Gastrocnemius medialis (tissue), 4 donors: ENCODE measurements at regions not wholly inside any gene's neighbourhood (a gene's known extent, or its start where the extent isn't known, plus 50 kb on each side); places are given as distances from the start of the nearest gene placed in this dataset.

ENCODE experiments used
- ATAC-seq, 2 donors: fragments of 150-250 bp; one replicate each; pipeline ENCODE4 v1.9.1; 2016
- DNase-seq, 2 donors: peaks; one replicate each; pipeline ENCODE4 v3.0.0-alpha.2; 2019
- H3K27ac ChIP-seq, 4 donors: fragments of 200-600 bp; sonication (generic); 1 replicate in 1 of 4; 2 replicates in 3 of 4; pipeline ENCODE4 v1.5.1; 2016 to 2018; ENCODE audit warnings: mild to moderate bottlenecking in 2 of 4, moderate library complexity in 1 of 4
- H3K27me3 ChIP-seq, 3 donors: fragments of 200-600 bp; sonication (generic) in 2 of 3; 1 replicate in 1 of 3; 2 replicates in 2 of 3; pipeline versions ENCODE4 v1.5.1 to v1.6.0; 2016 to 2019; ENCODE audit warnings: mild to moderate bottlenecking in 1 of 3, moderate library complexity in 1 of 3
- H3K36me3 ChIP-seq, 2 donors: fragments of 200-600 bp; sonication (generic) in 1 of 2; one replicate each; pipeline ENCODE4 v1.5.1; 2017 to 2018
- H3K4me1 ChIP-seq, 2 donors: fragments of 200-600 bp; sonication (generic) in 1 of 2; one replicate each; pipeline ENCODE4 v1.5.1; 2016 to 2017; ENCODE audit warnings: mild to moderate bottlenecking in 2 of 2
- H3K4me3 ChIP-seq, 4 donors: fragments of 200-600 bp; sonication (generic) in 3 of 4; 1 replicate in 1 of 4; 2 replicates in 3 of 4; pipeline ENCODE4 v1.5.1; 2016 to 2019; ENCODE audit warnings: mild to moderate bottlenecking in 2 of 4
- H3K9me3 ChIP-seq, 3 donors: fragments of 200-600 bp; sonication (generic) in 2 of 3; 1 replicate in 1 of 3; 2 replicates in 2 of 3; pipeline ENCODE4 v1.5.1; 2016 to 2019
- POLR2A ChIP-seq, 2 donors: fragments of 450-650 bp; IDR thresholded peaks; one replicate each; pipeline ENCODE4 v1.6.1; 2017; ENCODE audit warnings: antibody characterized with exemption in 2 of 2, mild to moderate bottlenecking in 2 of 2, moderate library complexity in 2 of 2
- in situ Hi-C, 4 donors: fragments of 200-750 bp; cut with MboI; loops; one replicate each; pipeline versions ENCODE4 v1.15.0 to v1.8.0; 2017; ENCODE audit warnings: low sequenced_read_pairs in 4 of 4
- intact Hi-C: fragments of 100-400 bp; cut with DNase I; formaldehyde crosslinking; loops from one replicate; pipeline ENCODE4 v1.15.1; 2023; ENCODE audit warnings: low total_unique reads
- TF ChIP-seq, protein P1 (sequence below), 5 experiments: fragments of 450-650 bp in 3 of 5; fragments of 200-600 bp in 2 of 5; sonication (generic) in 2 of 5; IDR thresholded peaks in 4 of 5; conservative IDR thresholded peaks in 1 of 5; 1 replicate in 4 of 5; 2 replicates in 1 of 5; pipeline ENCODE4 v1.5.1; 2016 to 2019; ENCODE audit warnings: antibody characterized with exemption in 5 of 5, mild to moderate bottlenecking in 3 of 5, moderate library complexity in 3 of 5

DNA sequence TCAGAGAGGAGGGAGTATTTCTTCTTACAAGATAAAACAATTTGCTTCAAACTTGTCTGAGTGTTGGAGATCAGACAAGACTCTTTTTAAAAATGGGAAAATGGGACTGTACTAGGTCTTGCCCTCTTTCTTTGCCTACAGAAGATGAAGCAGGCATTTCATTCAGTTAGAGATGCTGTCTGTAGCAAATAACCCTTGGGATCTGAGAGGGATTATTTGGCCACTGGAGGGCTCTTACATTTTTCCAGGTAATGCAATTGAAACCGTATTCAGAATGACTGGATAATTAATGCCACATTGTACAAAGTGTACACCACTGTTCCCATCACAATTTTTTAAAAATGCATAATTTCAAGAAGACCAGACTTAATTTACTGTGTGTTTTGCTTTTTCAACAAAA lies 258.5 kb upstream of the KIRREL3 start:
- Histone ChIP-seq H3K4me3 (no peak overlapping the region), H3K4me1 (no peaks in the 10 kb centered on the region), H3K9me3 (no peaks in the 10 kb centered on the region), H3K27me3 (no peaks in the 10 kb centered on the region), H3K36me3 (no peaks in the 10 kb centered on the region), H3K27ac (no peak overlapping the region)
- DNase-seq (no peak), ATAC-seq (no peak)
- intact Hi-C loops (no loop called here), in situ Hi-C loops (no loop called here)
- TF ChIP-seq, protein P1, sequence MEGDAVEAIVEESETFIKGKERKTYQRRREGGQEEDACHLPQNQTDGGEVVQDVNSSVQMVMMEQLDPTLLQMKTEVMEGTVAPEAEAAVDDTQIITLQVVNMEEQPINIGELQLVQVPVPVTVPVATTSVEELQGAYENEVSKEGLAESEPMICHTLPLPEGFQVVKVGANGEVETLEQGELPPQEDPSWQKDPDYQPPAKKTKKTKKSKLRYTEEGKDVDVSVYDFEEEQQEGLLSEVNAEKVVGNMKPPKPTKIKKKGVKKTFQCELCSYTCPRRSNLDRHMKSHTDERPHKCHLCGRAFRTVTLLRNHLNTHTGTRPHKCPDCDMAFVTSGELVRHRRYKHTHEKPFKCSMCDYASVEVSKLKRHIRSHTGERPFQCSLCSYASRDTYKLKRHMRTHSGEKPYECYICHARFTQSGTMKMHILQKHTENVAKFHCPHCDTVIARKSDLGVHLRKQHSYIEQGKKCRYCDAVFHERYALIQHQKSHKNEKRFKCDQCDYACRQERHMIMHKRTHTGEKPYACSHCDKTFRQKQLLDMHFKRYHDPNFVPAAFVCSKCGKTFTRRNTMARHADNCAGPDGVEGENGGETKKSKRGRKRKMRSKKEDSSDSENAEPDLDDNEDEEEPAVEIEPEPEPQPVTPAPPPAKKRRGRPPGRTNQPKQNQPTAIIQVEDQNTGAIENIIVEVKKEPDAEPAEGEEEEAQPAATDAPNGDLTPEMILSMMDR (IDR thresholded peaks at IDR 0.05 in 4 of 5, conservative IDR thresholded peaks at IDR 0.05 in 1 of 5): no peak
- TF ChIP-seq POLR2A (IDR thresholded peaks at IDR 0.05): no peak

DNA sequence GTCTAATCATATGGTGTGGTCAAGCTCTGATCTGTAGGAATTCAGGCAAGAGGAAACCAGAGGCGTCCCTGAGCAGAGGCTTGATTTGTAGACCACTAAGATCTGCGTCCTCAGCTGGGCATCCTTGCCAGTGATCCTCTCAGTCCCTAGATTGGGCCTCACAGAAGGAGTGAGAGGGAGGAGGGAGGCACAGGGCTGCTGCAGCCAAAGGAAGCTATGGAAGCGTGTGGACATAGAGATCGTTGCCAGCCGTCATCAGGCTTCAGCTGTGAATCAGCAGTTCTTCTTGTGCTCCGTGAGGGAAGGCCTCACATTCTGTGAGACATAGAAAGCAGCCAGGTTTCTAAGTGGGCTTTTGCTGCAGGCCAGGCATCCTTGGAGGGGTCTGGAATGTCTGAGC lies 254.6 kb upstream of the KIRREL3 start:
- Histone ChIP-seq H3K36me3 (no peaks in the 10 kb centered on the region), H3K27me3 (no peaks in the 10 kb centered on the region), H3K27ac (no peak overlapping the region), H3K4me3 (no peak overlapping the region), H3K4me1 (no peaks in the 10 kb centered on the region), H3K9me3 (no peaks in the 10 kb centered on the region)
- no peak for TF ChIP-seq POLR2A (IDR thresholded peaks at IDR 0.05)
- TF ChIP-seq, protein P1 (IDR thresholded peaks at IDR 0.05 in 4 of 5, conservative IDR thresholded peaks at IDR 0.05 in 1 of 5): no peak
- ATAC-seq: no peak
- no peak for DNase-seq
- intact Hi-C loops (no loop called here), in situ Hi-C loops (no loop called here)

DNA sequence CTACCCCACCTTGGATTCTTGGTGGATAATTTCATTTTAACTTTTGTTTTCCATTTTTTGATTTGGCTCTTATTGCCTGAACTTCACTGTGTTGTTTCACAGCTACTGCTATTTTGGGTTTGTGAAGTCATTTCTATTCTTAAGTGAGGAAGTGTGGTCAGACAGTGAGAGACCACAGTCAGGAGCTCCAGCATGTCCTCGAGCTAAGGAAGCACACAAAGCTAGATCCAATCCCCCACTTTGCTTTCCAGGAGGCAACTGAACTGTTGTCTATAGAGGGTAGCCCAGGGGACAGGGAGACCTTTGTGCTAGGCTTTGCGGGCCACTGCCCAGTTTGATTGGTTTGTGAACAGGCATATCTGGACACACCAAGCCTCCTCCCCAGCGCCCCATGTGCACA lies 251.8 kb upstream of the KIRREL3 start:
- Histone ChIP-seq H3K4me3 (no peak overlapping the region), H3K4me1 (no peaks in the 10 kb centered on the region), H3K27ac (no peak overlapping the region), H3K9me3 (no peaks in the 10 kb centered on the region), H3K36me3 (no peaks in the 10 kb centered on the region), H3K27me3 (no peaks in the 10 kb centered on the region)
- no peak for ATAC-seq
- intact Hi-C loops (no loop called here), in situ Hi-C loops (no loop called here)
- DNase-seq: no peak
- TF ChIP-seq POLR2A (IDR thresholded peaks at IDR 0.05): no peak
- TF ChIP-seq, protein P1 (IDR thresholded peaks at IDR 0.05 in 4 of 5, conservative IDR thresholded peaks at IDR 0.05 in 1 of 5): no peak

DNA sequence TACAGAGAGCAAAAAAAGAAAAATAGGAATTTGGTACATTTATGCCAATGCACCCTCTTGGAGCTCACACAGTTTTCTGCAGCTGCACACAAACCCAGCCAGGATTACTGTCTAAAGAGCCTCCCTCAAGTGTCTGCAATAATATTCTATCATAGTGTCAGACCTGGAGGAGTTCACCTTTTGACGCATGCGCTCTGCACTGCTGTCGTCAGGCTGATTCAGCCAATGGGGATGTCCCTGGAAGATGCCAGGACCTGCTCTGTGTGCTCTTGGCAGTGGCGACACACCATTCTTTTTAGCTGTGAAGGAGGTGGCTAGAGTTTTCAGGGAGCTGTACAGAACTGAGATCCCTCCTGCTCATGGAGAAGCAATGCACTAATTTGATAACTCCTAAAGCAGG lies 249.0 kb upstream of the KIRREL3 start:
- Histone ChIP-seq H3K27me3 (no peaks in the 10 kb centered on the region), H3K4me3 (no peak overlapping the region), H3K4me1 (no peaks in the 10 kb centered on the region), H3K9me3 (no peaks in the 10 kb centered on the region), H3K36me3 (no peaks in the 10 kb centered on the region), H3K27ac (no peak overlapping the region)
- intact Hi-C loops (no loop called here), in situ Hi-C loops (no loop called here)
- ATAC-seq (no peak), DNase-seq (no peak)
- TF ChIP-seq POLR2A (IDR thresholded peaks at IDR 0.05): no peak
- TF ChIP-seq, protein P1 (IDR thresholded peaks at IDR 0.05 in 4 of 5, conservative IDR thresholded peaks at IDR 0.05 in 1 of 5): no peak

DNA sequence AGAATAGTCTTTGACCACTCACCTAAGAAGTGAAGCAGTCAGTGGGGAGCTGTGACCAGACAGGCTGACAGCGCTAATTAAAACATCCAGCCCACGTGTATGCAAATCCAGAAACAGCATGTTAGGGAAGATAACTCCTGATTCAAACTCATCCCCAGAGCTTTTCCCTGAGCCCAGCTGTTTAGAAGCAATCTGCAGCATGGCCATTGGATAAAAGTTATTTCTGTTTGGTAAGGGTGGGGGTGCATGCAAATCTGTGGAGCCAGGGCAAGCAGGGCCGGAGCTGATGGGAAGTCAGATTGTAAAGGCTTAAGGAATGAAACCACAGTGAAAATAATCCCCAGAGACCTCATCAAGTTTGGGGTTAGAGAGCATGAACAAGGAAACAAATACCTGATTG lies 247.9 kb upstream of the KIRREL3 start:
- no peaks in the 10 kb centered on the region for H3K27me3 ChIP-seq
- no peak for TF ChIP-seq POLR2A (IDR thresholded peaks at IDR 0.05)
- TF ChIP-seq, protein P1 (IDR thresholded peaks at IDR 0.05 in 4 of 5, conservative IDR thresholded peaks at IDR 0.05 in 1 of 5): no peak
- in situ Hi-C loops: no loop called here
- ATAC-seq: no peak
- no peak for DNase-seq
- no peaks in the 10 kb centered on the region for H3K36me3 ChIP-seq
- H3K9me3 ChIP-seq: no peaks in the 10 kb centered on the region
- no peak overlapping the region for H3K27ac ChIP-seq
- H3K4me1 ChIP-seq: no peaks in the 10 kb centered on the region
- H3K4me3 ChIP-seq: no peak overlapping the region
- intact Hi-C loops: no loop called here
